ENCODE measurements at regions not wholly inside any gene's neighbourhood (a gene's known extent, or its start where the extent isn't known, plus 50 kb on each side); places are given as distances from the start of the nearest gene placed in this dataset.

GRCh38 chr12:69024413-69024812, 91.4 kb upstream of the CPM start:
- TF ChIP-seq CTCF (IDR thresholded peaks at IDR 0.05; ENCODE audit: insufficient read depth, low read length) (no peak), POLR2AphosphoS5 (IDR thresholded peaks at IDR 0.05; ENCODE audit: low read depth) (no peak), GABPA (IDR thresholded peaks at IDR 0.05; ENCODE audit: low read depth) (no peak), SPI1 (IDR thresholded peaks at IDR 0.05; ENCODE audit: borderline replicate concordance, low read depth) (no peak), REST (IDR thresholded peaks at IDR 0.05; ENCODE audit: insufficient replicate concordance, low read depth) (no peak)
- Histone ChIP-seq H3K4me3 (replicated peaks; ENCODE audit: insufficient read depth, low read length) (no peak overlapping the region), H3K27ac (replicated peaks) (no peak overlapping the region), H3K27me3 (ENCODE audit: insufficient read depth, poor library complexity, severe bottlenecking) (no peaks in the 10 kb centered on the region)
- DNase-seq (ENCODE audit: low read depth in 1 of 2, low spot score in 1 of 2), result no peak

GRCh38 chr12:69024907-69025306, 91.9 kb upstream of the CPM start:
- no peak for TF ChIP-seq GABPA (IDR thresholded peaks at IDR 0.05; ENCODE audit: low read depth)
- no peak for TF ChIP-seq REST (IDR thresholded peaks at IDR 0.05; ENCODE audit: insufficient replicate concordance, low read depth)
- no peak for TF ChIP-seq CTCF (IDR thresholded peaks at IDR 0.05; ENCODE audit: insufficient read depth, low read length)
- TF ChIP-seq SPI1 (IDR thresholded peaks at IDR 0.05; ENCODE audit: borderline replicate concordance, low read depth), result no peak
- no peaks in the 10 kb centered on the region for H3K27me3 ChIP-seq (ENCODE audit: insufficient read depth, poor library complexity, severe bottlenecking)
- DNase-seq (ENCODE audit: low read depth in 1 of 2, low spot score in 1 of 2), result no peak
- no peak overlapping the region for H3K4me3 ChIP-seq (replicated peaks; ENCODE audit: insufficient read depth, low read length)
- H3K27ac ChIP-seq (replicated peaks), result no peak overlapping the region

GRCh38 chr12:69026336-69026735, 93.4 kb upstream of the CPM start:
- Histone ChIP-seq H3K27me3 (ENCODE audit: insufficient read depth, poor library complexity, severe bottlenecking) (no peaks in the 10 kb centered on the region), H3K27ac (replicated peaks) (peak overlapping the region; percentile 32; the same call in 1 of the 2 replicates), H3K4me3 (replicated peaks; ENCODE audit: insufficient read depth, low read length) (no peak overlapping the region)
- peak in 1 of 2 experiments; percentile 63 for DNase-seq (ENCODE audit: low read depth in 1 of 2, low spot score in 1 of 2)
- TF ChIP-seq GABPA (IDR thresholded peaks at IDR 0.05; ENCODE audit: low read depth), result no peak
- peak; percentile 35; the same call in 1 of the 2 replicates for TF ChIP-seq SPI1 (IDR thresholded peaks at IDR 0.05; ENCODE audit: borderline replicate concordance, low read depth)

GRCh38 chr12:69027411-69027881, 94.5 kb upstream of the CPM start:
- no peak for DNase-seq (ENCODE audit: low read depth in 1 of 2, low spot score in 1 of 2)

More at GRCh38 chr12:69027411-69027881, 94.5 kb upstream of the CPM start:
- Histone ChIP-seq H3K27ac (replicated peaks) (no peak overlapping the region), H3K4me3 (replicated peaks; ENCODE audit: insufficient read depth, low read length) (no peak overlapping the region), H3K27me3 (ENCODE audit: insufficient read depth, poor library complexity, severe bottlenecking) (no peaks in the 10 kb centered on the region)
- no peak for TF ChIP-seq CTCF (IDR thresholded peaks at IDR 0.05; ENCODE audit: insufficient read depth, low read length)
- no peak for TF ChIP-seq REST (IDR thresholded peaks at IDR 0.05; ENCODE audit: insufficient replicate concordance, low read depth)
- no peak for TF ChIP-seq POLR2AphosphoS5 (IDR thresholded peaks at IDR 0.05; ENCODE audit: low read depth)
- no peak for TF ChIP-seq GABPA (IDR thresholded peaks at IDR 0.05; ENCODE audit: low read depth)
- no peak for TF ChIP-seq SPI1 (IDR thresholded peaks at IDR 0.05; ENCODE audit: borderline replicate concordance, low read depth)
